Thyroid gland (tissue), 4 donors: ENCODE measurements at regions not wholly inside any gene's neighbourhood (a gene's known extent, or its start where the extent isn't known, plus 50 kb on each side); places are given as distances from the start of the nearest gene placed in this dataset.

ENCODE experiments used
- CTCF ChIP-seq, 6 experiments: fragments of 200-600 bp in 3 of 6; fragments of 450-650 bp in 3 of 6; sonication (generic) in 3 of 6; IDR thresholded peaks; one replicate each; pipeline ENCODE4 v1.5.1; 2016 to 2019; ENCODE audit warnings: antibody characterized with exemption in 6 of 6, mild to moderate bottlenecking in 2 of 6, inconsistent platforms in 1 of 6, moderate library complexity in 1 of 6
- POLR2A ChIP-seq, 2 donors: fragments of 450-650 bp; IDR thresholded peaks; one replicate each; pipeline ENCODE4 v1.6.1; 2017; ENCODE audit warnings: antibody characterized with exemption in 2 of 2, mild to moderate bottlenecking in 2 of 2, moderate library complexity in 1 of 2

GRCh38 chr20:40900666-40901215 is 127.9 kb upstream of the TOP1 start:
- TF ChIP-seq CTCF (IDR thresholded peaks at IDR 0.05) (no peak), POLR2A (IDR thresholded peaks at IDR 0.05) (no peak)
